RWPE1 (cell line): ENCODE measurements at regions not wholly inside any gene's neighbourhood (a gene's known extent, or its start where the extent isn't known, plus 50 kb on each side); places are given as distances from the start of the nearest gene placed in this dataset.
A peak's percentile ranks its signal among the peaks of the same experiment; 100 is the strongest.

Experiments
- CTCF ChIA-PET: fragments of 350-600 bp; sonication (Branson Sonifier 250); formaldehyde crosslinking; extraction: SDS; loops from one replicate; lab custom pipeline; 2021; lab: Yijun Ruan, JAX
- POLR2A ChIA-PET: fragments of 400-600 bp; formaldehyde crosslinking; extraction: SDS; loops from one replicate; lab custom pipeline; 2020; ENCODE audit warnings: antibody characterized with exemption; ENCODE audit not compliant: low non-redundant PET; lab: Yijun Ruan, JAX
- DNase-seq: peaks from one replicate; pipeline ENCODE4 v3.0.0; 2012; ENCODE audit warnings: low spot score
- H3K27ac ChIP-seq: fragments of 450-650 bp; 2 replicates; pipeline ENCODE4 v1.5.1; 2017
- TF ChIP-seq, protein P1 (sequence below): fragments of 450-650 bp; conservative IDR thresholded peaks from 2 replicates; pipeline ENCODE4 v1.5.1; 2017; ENCODE audit warnings: low read depth, mild to moderate bottlenecking

DNA sequence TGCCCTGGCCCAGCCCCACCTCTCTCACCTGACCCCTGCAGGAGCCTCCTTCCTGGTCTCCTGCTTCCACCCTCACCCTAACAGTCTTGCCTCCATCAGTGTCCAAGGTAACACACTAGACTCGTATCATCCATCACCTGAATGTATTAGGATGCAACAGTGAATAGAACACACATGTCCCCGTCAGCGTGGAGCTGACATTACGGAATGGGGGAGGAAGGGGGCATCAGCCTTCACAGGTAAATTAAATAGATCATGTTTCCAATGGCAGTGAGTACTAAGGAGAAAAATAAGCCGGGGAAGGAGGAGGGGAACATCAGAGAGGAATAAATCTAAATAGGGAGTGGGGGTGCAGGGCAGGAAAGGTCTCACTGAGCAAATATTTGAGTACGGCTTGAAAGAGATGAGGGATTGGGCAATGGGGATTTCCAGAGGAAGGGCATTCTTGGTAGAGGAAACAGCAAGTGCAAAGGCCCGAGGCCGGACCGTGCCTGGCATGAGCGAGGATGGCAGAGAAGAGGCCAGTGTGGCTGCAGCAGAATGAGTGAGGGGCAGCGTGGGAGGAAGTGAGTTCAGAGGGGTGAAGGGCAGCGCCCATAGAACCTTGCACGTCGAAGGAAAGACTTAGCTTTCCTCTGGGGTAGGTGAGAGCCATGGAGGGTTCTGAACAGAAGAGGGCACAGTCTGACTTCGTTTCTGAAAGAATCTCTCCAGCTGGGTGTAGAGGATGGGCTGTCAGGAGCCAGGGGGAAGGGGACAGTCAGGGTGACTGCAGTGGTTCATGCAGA, 110.1 kb upstream of the PTPN1 start:
- peak overlapping the region; percentile 17 for H3K27ac ChIP-seq
- POLR2A ChIA-PET = no interaction called here
- TF ChIP-seq, protein P1, sequence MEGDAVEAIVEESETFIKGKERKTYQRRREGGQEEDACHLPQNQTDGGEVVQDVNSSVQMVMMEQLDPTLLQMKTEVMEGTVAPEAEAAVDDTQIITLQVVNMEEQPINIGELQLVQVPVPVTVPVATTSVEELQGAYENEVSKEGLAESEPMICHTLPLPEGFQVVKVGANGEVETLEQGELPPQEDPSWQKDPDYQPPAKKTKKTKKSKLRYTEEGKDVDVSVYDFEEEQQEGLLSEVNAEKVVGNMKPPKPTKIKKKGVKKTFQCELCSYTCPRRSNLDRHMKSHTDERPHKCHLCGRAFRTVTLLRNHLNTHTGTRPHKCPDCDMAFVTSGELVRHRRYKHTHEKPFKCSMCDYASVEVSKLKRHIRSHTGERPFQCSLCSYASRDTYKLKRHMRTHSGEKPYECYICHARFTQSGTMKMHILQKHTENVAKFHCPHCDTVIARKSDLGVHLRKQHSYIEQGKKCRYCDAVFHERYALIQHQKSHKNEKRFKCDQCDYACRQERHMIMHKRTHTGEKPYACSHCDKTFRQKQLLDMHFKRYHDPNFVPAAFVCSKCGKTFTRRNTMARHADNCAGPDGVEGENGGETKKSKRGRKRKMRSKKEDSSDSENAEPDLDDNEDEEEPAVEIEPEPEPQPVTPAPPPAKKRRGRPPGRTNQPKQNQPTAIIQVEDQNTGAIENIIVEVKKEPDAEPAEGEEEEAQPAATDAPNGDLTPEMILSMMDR = no peak
- DNase-seq = no peak
- CTCF ChIA-PET = interaction anchor here (0.6 to 1.8 kb wide), 8 partner anchors 9 to 172 kb away, joined by 3 to 5 read pairs (median 4); no protein-coding TSS in a partner anchor

DNA sequence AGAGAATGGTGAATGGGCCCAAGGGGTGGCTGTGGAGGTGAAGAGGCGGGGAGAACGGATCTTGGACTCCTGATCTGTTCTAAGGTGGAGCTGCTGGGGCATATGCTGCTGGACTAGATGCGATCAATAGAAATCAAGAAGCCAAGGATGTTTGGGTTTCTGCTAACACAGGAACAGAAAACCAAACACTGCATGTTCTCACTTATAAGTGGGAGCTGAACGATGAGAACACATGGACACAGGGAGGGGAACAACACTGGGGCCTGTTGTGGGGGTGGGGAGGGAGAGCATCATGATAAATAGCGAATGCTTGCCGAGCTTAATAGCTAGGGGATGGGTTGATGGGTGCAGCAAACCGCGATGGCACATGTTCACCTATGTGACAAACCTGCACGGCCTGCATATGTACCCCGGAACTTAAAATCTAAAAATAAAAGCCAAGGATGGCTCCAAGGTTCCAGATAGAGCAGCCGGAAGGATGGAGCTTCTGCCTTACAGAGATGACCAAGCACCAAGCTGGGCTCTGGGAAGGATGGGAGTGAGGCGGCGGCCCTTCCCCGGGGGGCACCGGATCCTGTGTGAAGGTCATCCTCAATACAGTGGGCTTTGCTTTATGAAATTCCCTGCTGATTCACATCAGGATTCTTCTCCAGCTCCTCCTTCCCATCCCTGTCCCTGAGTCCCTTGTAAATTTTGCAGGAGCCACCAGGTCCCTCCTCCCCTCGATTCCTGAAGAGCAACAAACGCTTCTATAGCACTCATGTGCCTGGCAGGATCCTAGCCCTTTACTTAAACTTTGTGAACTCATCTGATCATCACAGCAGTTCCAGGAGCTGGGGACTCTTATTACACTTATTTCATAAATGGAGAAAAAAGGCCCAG, 109.2 kb upstream of the PTPN1 start:
- H3K27ac ChIP-seq = peak overlapping the region; percentile 17
- ChIA-PET POLR2A (no interaction called here), CTCF (interaction anchor here (0.7 to 1.8 kb wide), 7 partner anchors 11 to 173 kb away, joined by 3 to 5 read pairs (median 3); no protein-coding TSS in a partner anchor)
- DNase-seq = no peak
- TF ChIP-seq, protein P1 = no peak

DNA sequence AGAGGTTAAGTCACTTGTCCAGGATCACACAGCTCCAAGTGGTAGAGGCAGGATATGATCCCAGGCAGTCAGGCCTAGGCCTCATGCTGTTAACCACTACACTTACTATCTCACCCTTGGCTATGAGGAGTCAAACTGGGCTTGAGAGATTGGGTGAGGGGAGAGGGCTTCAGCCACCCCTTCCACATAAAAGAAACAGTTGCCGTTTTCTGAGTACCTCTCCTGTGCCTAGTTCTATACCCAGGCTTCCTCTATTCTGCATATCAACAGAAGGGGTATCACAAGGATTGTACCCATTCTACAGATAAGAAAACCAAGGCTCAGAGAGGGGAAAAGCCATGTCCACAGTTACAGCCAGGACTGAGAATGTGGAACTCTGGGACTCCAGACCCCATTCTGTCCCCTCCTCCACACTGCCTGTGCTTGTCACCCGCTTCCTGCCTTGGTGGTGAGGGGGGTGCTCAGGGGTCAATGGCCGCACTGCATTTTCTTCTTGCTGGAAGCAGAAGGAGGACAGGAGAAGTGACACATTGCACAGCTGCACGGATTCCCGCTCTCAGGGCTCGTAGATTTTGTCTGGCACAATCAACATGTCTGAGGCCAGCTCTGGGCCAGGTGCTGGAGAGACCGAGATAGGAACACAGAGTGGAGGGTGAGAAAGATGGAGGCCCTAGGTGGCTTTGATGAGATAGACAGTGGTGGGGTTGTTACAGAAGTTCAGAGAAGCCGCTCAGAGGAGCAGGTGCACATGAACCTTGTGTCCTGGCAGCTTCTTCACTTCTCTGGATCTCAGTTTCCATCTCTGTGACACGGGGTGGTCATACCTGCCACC, 108.4 kb upstream of the PTPN1 start:
- TF ChIP-seq, protein P1 = no peak
- DNase-seq = no peak
- POLR2A ChIA-PET = no interaction called here
- peak overlapping the region; percentile 17 for H3K27ac ChIP-seq
- CTCF ChIA-PET = interaction anchor here (0.6 to 1.8 kb wide), 4 partner anchors 18 to 222 kb away, joined by 3 to 5 read pairs (median 3); no protein-coding TSS in a partner anchor

DNA sequence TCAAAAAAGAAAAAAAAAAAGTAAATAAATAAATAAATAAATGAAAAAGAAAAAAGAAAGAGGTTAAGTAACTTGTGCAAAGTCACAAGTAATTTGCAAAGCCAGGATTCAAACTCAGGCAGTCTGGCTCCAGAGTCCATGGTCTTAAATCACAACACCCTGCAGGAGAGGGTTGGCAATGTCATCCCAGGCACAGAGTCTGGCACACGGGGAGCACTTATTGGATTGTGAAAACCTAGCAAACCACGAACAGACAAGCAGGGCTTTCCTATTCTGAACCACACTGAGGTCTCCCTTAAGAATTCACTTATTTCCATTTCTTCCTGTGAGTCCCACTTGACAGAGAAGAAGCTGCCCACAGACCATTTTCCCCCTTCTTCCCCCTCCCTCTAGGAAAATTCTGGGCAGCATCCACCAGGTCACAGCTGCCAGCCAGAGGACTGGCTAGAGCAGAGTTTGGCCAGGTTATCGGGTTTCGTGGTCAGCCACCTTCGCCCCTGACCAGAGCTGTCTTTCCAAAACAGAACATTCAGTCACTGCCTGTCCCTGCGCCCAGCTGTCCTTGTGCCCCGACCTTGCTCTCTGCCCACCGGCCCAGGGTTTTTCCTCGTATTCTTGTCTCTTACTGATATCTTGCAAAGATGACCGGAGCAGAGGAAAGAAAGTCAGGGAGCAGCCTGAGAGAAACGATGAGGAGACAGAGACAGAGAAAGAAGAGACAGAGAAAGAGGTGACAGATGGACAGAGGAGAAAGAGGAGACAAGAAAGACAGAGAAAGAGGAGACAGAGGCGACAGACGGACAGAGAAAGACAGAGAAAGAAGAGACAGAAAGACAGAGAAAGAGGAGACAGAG, 106.4 kb upstream of the PTPN1 start:
- DNase-seq = no peak
- peak overlapping the region; percentile 11; the same call in 1 of the 2 replicates for H3K27ac ChIP-seq
- TF ChIP-seq, protein P1 = no peak
- ChIA-PET CTCF (interaction anchor here (0.6 to 0.7 kb wide), 3 partner anchors 45 to 203 kb away, joined by 3 to 8 read pairs (median 4); no protein-coding TSS in a partner anchor), POLR2A (no interaction called here)

DNA sequence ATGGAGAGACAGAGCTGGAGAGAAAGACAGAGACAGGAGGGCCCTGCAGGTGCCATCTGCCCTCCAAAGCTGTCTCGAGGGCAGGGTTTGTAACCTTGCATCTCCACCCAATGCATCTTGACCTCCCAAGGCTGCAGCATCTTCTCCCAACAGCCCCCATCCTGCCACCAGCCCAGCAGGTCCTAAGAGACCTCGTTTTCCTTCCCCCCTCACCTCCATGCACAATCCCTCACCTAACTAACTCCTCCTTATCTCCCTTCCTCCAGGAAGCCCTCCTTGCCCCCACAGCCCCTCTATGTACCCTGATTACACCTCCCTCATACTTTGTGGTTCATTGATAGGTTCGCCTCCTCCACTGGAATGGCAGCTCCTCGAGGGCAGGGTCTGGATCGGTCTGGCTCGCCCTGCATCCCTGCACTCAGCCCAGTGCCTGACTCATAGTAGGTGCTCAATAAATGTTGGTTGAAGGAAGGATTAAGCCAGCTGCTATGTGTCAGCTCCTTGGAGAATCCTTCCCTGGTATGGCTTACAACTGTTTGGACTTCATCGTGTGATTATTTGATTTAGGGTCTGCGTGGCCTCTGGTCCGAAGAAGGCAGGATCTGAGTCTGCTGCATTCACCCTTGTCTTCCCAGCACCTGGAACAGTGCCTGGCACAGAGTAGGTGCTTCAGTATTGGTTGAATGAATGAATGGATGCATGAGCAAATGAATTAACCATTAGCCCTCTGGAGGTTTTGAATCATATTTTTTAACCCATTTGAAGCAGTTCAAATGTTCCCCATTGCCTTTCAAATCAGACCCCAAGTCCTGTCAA, 105.6 kb upstream of the PTPN1 start:
- no peak for DNase-seq
- TF ChIP-seq, protein P1 = no peak
- ChIA-PET CTCF (interaction anchor here (0.7 kb wide), 2 partner anchors 45 to 204 kb away, joined by 4 to 8 read pairs; no protein-coding TSS in a partner anchor), POLR2A (no interaction called here)
- no peak overlapping the region for H3K27ac ChIP-seq
